Keratinocyte (primary cell): ENCODE measurements at regions not wholly inside any gene's neighbourhood (a gene's known extent, or its start where the extent isn't known, plus 50 kb on each side); places are given as distances from the start of the nearest gene placed in this dataset.

ENCODE experiments used
- DNase-seq: peaks from one replicate; pipeline ENCODE4 v3.0.0-alpha.2; 2011; ENCODE audit warnings: low read depth, missing footprints, low spot score
- FAIRE-seq: peaks from 2 replicates; lab custom pipeline; 2011; peaks lifted over from hg19 to GRCh38; lab: Jason Lieb, UNC
- H2AFZ ChIP-seq: 2 replicates; pipeline ENCODE4 v1.6.0; 2012; ENCODE audit warnings: low read length, control low read depth, inconsistent platforms; ENCODE audit not compliant: control insufficient read depth
- H3K27ac ChIP-seq: 2 replicates; pipeline ENCODE4 v1.5.1; 2011; ENCODE audit warnings: low read length; ENCODE audit not compliant: control insufficient read depth, insufficient read depth
- H3K27me3 ChIP-seq: 3 replicates; pipeline ENCODE4 v1.6.0; 2011; ENCODE audit warnings: low read length; ENCODE audit not compliant: control insufficient read depth, insufficient read depth; ENCODE audit errors: extremely low read depth
- H3K36me3 ChIP-seq, 2 experiments: 2 replicates in 1 of 2; 3 replicates in 1 of 2; pipeline ENCODE4 v1.5.1; 2011; ENCODE audit warnings: low read length in 2 of 2, mild to moderate bottlenecking in 1 of 2; ENCODE audit not compliant: control insufficient read depth in 2 of 2, insufficient read depth in 2 of 2; ENCODE audit errors: extremely low read depth in 1 of 2
- H3K4me1 ChIP-seq: 3 replicates; pipeline ENCODE4 v1.5.1; 2011; ENCODE audit warnings: low read length; ENCODE audit not compliant: control insufficient read depth, insufficient read depth; ENCODE audit errors: extremely low read depth
- H3K4me2 ChIP-seq: 3 replicates; pipeline ENCODE4 v1.6.0; 2011; ENCODE audit warnings: low read depth, low read length; ENCODE audit not compliant: control insufficient read depth, insufficient read depth; ENCODE audit errors: extremely low read depth
- H3K4me3 ChIP-seq, 3 experiments: fragments of 200-600 bp in 1 of 3; sonication (generic) in 1 of 3; 2 replicates in 2 of 3; 3 replicates in 1 of 3; pipeline ENCODE4 v1.5.1; 2011 to 2016; ENCODE audit warnings: low read length in 3 of 3, mild to moderate bottlenecking in 3 of 3, control low read depth in 2 of 3, inconsistent platforms in 1 of 3, low read depth in 1 of 3, mixed read lengths in 1 of 3, mixed run types in 1 of 3, moderate library complexity in 1 of 3; ENCODE audit not compliant: control insufficient read depth in 2 of 3, insufficient read depth in 2 of 3; ENCODE audit errors: extremely low read depth in 1 of 3
- H3K79me2 ChIP-seq: 2 replicates; pipeline ENCODE4 v1.6.0; 2012; ENCODE audit warnings: low read length; ENCODE audit not compliant: control insufficient read depth, insufficient read depth
- H3K9ac ChIP-seq: 3 replicates; pipeline ENCODE4 v1.6.0; 2011; ENCODE audit warnings: low read length; ENCODE audit not compliant: control insufficient read depth, insufficient read depth; ENCODE audit errors: extremely low read depth
- H3K9me1 ChIP-seq: 3 replicates; pipeline ENCODE4 v1.6.0; 2011; ENCODE audit warnings: low read length; ENCODE audit not compliant: control insufficient read depth, insufficient read depth; ENCODE audit errors: extremely low read depth
- H3K9me3 ChIP-seq: 2 replicates; pipeline ENCODE4 v1.5.1; 2012; ENCODE audit warnings: low read depth, low read length; ENCODE audit not compliant: control insufficient read depth
- H4K20me1 ChIP-seq: 3 replicates; pipeline ENCODE4 v1.6.0; 2011; ENCODE audit warnings: low read length; ENCODE audit not compliant: control insufficient read depth, insufficient read depth; ENCODE audit errors: extremely low read depth
- CTCF ChIP-seq, 3 experiments: IDR thresholded peaks in 1 of 3; conservative IDR thresholded peaks in 1 of 3; optimal IDR thresholded peaks in 1 of 3; 2 replicates in 2 of 3; 3 replicates in 1 of 3; pipeline versions ENCODE3 to v1.5.1; 2011; ENCODE audit warnings: low read length in 3 of 3, mild to moderate bottlenecking in 3 of 3, moderate library complexity in 2 of 3, control low read depth in 1 of 3, inconsistent platforms in 1 of 3; ENCODE audit not compliant: insufficient read depth in 2 of 3; ENCODE audit errors: extremely low read depth in 1 of 3
- EZH2 ChIP-seq: IDR thresholded peaks from one replicate; pipeline ENCODE4 v1.6.1; 2012; ENCODE audit warnings: inconsistent platforms, mild to moderate bottlenecking, low read length, moderate library complexity
- dilution Hi-C: fragments of 300-500 bp; cut with MboI; formaldehyde crosslinking; loops from one replicate; pipeline ENCODE4 v1.7.0; 2020; ENCODE audit warnings: low sequenced_read_pairs; ENCODE audit not compliant: extremely low pct_ligation_motif_present

DNA sequence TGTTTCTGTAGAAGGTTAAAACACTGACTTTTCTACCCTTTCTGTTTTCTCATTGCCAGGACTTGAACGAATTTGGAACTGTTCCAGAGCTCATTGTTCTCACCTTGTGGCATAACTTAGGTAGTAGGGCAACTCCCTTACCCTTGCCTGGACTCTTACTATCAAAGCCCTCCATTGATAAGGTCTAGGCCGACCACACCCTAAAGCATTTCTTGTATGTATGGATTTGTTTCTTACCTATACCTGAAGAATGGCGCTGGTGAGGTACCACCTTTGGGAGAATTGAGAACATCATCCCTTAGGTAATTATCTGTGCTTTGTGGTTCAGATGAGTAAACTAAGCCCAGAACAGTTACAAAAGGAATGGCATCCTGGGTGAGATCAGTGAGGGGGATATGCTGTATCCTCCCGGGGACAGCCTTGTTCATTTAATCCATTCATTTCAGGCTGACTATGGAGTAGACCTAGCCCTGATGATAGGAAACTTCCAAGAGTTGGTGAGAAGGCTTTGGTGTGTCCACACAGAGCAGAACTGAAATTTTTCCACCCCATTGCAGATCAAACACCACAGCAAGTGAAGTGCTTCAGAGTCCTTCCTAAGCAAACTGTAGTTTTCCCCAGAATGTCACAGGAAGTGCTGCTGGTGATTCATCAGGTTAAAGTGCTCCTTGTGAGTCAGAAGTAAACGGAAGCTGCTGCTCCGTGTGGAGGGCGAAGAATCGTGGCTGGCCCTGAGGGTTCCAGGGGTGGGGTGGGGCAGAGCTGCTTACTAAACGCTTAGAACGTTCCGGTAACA is 113.0 kb downstream of the TEX26 start:
- Histone ChIP-seq H3K4me2 (peak overlapping the region; percentile 91), H4K20me1 (no peaks in the 10 kb centered on the region), H3K27ac (peak overlapping the region; percentile 93), H3K9me3 (no peaks in the 10 kb centered on the region), H2AFZ (peak overlapping the region; percentile 58), H3K27me3 (no peaks in the 10 kb centered on the region), H3K4me3 (peak overlapping the region in 2 of 3 experiments; percentile 12 to 47), H3K4me1 (peaks cover 43% of the 10 kb centered on the region), H3K9ac (peak overlapping the region; percentile 67), H3K9me1 (no peaks in the 10 kb centered on the region), H3K36me3 (no peaks in the 10 kb centered on the region), H3K79me2 (no peaks in the 10 kb centered on the region)
- DNase-seq (peak; percentile 91), FAIRE-seq (peak; percentile 96)
- dilution Hi-C loops, result no loop called here
- no peak for TF ChIP-seq EZH2
- no peak for TF ChIP-seq CTCF (optimal IDR thresholded peaks at IDR 0.05 in 1 of 3, IDR thresholded peaks at IDR 0.05 in 1 of 3, conservative IDR thresholded peaks at IDR 0.05 in 1 of 3; ENCODE audit: extremely low read depth in 1 of 3, insufficient read depth in 2 of 3, low read length in 3 of 3)

DNA sequence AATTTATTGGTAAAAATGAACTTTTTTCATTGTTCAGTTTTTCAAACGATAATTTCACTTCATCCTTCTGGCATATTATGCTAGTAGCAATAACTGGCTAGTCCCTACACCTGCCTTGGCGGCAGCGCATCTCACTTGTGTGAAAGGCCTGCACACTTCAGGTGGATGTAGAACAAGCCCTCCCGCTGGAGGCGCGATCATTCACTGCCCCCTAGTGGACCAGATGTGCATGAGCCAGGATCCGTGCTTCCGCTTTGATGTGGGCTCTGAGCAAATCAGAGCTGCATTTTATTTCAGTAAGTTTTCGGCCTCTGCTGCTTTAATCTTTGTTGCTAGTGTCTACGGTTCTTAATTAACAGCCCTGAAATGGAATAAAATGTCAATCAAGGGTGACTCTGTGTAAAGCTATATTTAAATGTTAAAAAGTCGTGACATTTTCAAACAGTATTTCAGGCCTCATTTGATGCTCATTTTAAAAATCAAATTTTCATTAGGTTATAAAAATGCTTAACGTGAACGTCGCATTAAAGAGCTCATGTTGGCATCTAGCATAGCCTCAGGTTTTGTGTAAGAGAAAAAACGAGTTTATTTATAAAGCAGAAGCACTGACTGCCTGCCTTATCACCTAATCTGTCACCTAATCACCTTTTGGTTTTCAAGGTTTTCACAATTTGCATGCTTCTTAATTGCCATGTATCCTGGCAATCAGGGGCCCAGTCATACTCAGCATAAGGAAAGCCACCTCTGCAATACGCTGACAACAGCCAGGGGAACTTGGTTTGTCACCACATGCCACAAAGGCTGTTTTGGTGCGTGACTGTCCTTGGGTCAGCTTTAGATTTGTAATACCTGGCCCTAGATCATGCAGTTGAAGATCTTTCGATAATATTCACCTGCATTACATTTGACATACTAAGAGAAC is 112.2 kb downstream of the TEX26 start:
- H3K79me2 ChIP-seq, result no peaks in the 10 kb centered on the region
- H3K9me3 ChIP-seq, result no peaks in the 10 kb centered on the region
- peak; percentile 96 to 99 (median 98) for TF ChIP-seq CTCF (optimal IDR thresholded peaks at IDR 0.05 in 1 of 3, IDR thresholded peaks at IDR 0.05 in 1 of 3, conservative IDR thresholded peaks at IDR 0.05 in 1 of 3; ENCODE audit: extremely low read depth in 1 of 3, insufficient read depth in 2 of 3, low read length in 3 of 3)
- no peak for TF ChIP-seq EZH2
- no peaks in the 10 kb centered on the region for H3K9me1 ChIP-seq
- dilution Hi-C loops, result no loop called here
- peak overlapping the region in 2 of 3 experiments; percentile 12 to 47 for H3K4me3 ChIP-seq
- peaks cover 43% of the 10 kb centered on the region for H3K4me1 ChIP-seq
- H4K20me1 ChIP-seq, result no peaks in the 10 kb centered on the region
- H3K4me2 ChIP-seq, result peak overlapping the region; percentile 91
- peak overlapping the region; percentile 58 for H2AFZ ChIP-seq
- peak overlapping the region; percentile 93 for H3K27ac ChIP-seq
- H3K27me3 ChIP-seq, result no peaks in the 10 kb centered on the region
- DNase-seq (no peak), FAIRE-seq (peak; percentile 81)
- H3K36me3 ChIP-seq, result no peaks in the 10 kb centered on the region
- peak overlapping the region; percentile 63 for H3K9ac ChIP-seq
